Testis (tissue), 2 donors: ENCODE measurements at regions not wholly inside any gene's neighbourhood (a gene's known extent, or its start where the extent isn't known, plus 50 kb on each side); places are given as distances from the start of the nearest gene placed in this dataset.

Experiments used
- CTCF ChIP-seq, 3 experiments: fragments of 450-650 bp in 2 of 3; fragments of 200-600 bp in 1 of 3; sonication (generic) in 1 of 3; IDR thresholded peaks; one replicate each; pipeline ENCODE4 v1.5.1; 2016 to 2019; ENCODE audit warnings: antibody characterized with exemption in 3 of 3, mild to moderate bottlenecking in 2 of 3, moderate library complexity in 1 of 3
- POLR2A ChIP-seq: fragments of 450-650 bp; IDR thresholded peaks from one replicate; pipeline ENCODE4 v1.6.1; 2017; ENCODE audit warnings: antibody characterized with exemption, mild to moderate bottlenecking, moderate library complexity

GRCh38 chr10:6953271-6953801, 373.3 kb upstream of the PRKCQ start:
- no peak for TF ChIP-seq POLR2A
- no peak for TF ChIP-seq CTCF (IDR thresholded peaks at IDR 0.05)
